WTC11 (cell line): ENCODE measurements at regions not wholly inside any gene's neighbourhood (a gene's known extent, or its start where the extent isn't known, plus 50 kb on each side); places are given as distances from the start of the nearest gene placed in this dataset.

Experiments
- ATAC-seq: fragments of 200-7000 bp; cut with Tn5 transposase; 2 replicates; pipeline ENCODE4 v1.10.0; 2021; ENCODE audit warnings: mild to moderate bottlenecking, moderate library complexity
- CTCF ChIA-PET: fragments of 300-600 bp; sonication (Branson Sonifier 250); formaldehyde crosslinking; loops from one replicate; lab custom pipeline; 2021; ENCODE audit warnings: antibody characterized with exemption; lab: Charles Lee
- POLR2A ChIA-PET: fragments of 350-600 bp; sonication (Branson Sonifier 250); formaldehyde crosslinking; loops from one replicate; lab custom pipeline; 2021; ENCODE audit warnings: antibody characterized with exemption; lab: Charles Lee
- DNase-seq: peaks from one replicate; pipeline ENCODE4 v3.0.0; 2021; ENCODE audit warnings: low spot score
- H3K27ac Mint-ChIP-seq: 2 replicates; pipeline ENCODE4 v1.8.0; 2021; ENCODE audit warnings: mixed read lengths
- H3K27me3 Mint-ChIP-seq: 2 replicates; pipeline ENCODE4 v1.8.0; 2021; ENCODE audit warnings: low read depth, mild to moderate bottlenecking, moderate library complexity, mixed read lengths
- H3K36me3 Mint-ChIP-seq: 2 replicates; pipeline ENCODE4 v1.8.0; 2021; ENCODE audit warnings: mixed read lengths
- H3K4me1 Mint-ChIP-seq: 2 replicates; pipeline ENCODE4 v1.8.0; 2022; ENCODE audit warnings: mixed read lengths
- H3K4me3 Mint-ChIP-seq: 2 replicates; pipeline ENCODE4 v1.8.0; 2021; ENCODE audit warnings: mild to moderate bottlenecking, moderate library complexity, mixed read lengths
- H3K9me3 Mint-ChIP-seq: 2 replicates; pipeline ENCODE4 v1.8.0; 2021; ENCODE audit warnings: mixed read lengths
- EMX1 ChIP-seq: fragments of 250-450 bp; sonication (Bioruptor Pico); IDR thresholded peaks from 2 replicates; pipeline ENCODE4 v1.8.0; 2021; ENCODE audit warnings: mild to moderate bottlenecking
- ETV6 ChIP-seq: sonication (generic); formaldehyde crosslinking; IDR thresholded peaks from 2 replicates; pipeline ENCODE4 v1.8.1; 2022; ENCODE audit warnings: mild to moderate bottlenecking, missing genetic modification reagents
- GRHL2 ChIP-seq: fragments of 250-450 bp; sonication (Bioruptor Pico); IDR thresholded peaks from 2 replicates; pipeline ENCODE4 v1.8.0; 2022; ENCODE audit warnings: mild to moderate bottlenecking, moderate library complexity; ENCODE audit not compliant: insufficient replicate concordance, severe bottlenecking
- IRF2 ChIP-seq: sonication (generic); formaldehyde crosslinking; IDR thresholded peaks from 2 replicates; pipeline ENCODE4 v1.8.0; 2022; ENCODE audit warnings: low read depth, missing genetic modification reagents, borderline replicate concordance
- NFE2L1 ChIP-seq: sonication (generic); formaldehyde crosslinking; IDR thresholded peaks from 2 replicates; pipeline ENCODE4 v1.8.1; 2023; ENCODE audit warnings: missing genetic modification reagents
- NR3C1 ChIP-seq: sonication (generic); formaldehyde crosslinking; conservative IDR thresholded peaks from 2 replicates; pipeline ENCODE4 v1.8.1; 2023; ENCODE audit warnings: low read depth, mild to moderate bottlenecking, missing genetic modification reagents
- SMAD3 ChIP-seq: sonication (generic); formaldehyde crosslinking; IDR thresholded peaks from 2 replicates; pipeline ENCODE4 v1.8.0; 2022; ENCODE audit warnings: missing genetic modification reagents, mild to moderate bottlenecking, borderline replicate concordance
- TEAD4 ChIP-seq: sonication (generic); formaldehyde crosslinking; IDR thresholded peaks from 2 replicates; pipeline ENCODE4 v1.8.0; 2022; ENCODE audit warnings: mild to moderate bottlenecking, missing genetic modification reagents
- ZNF532 ChIP-seq: fragments of 250-450 bp; sonication (Bioruptor Pico); IDR thresholded peaks from 2 replicates; pipeline ENCODE4 v1.9.0; 2021; ENCODE audit warnings: mild to moderate bottlenecking, borderline replicate concordance
- TF ChIP-seq, protein P1 (sequence below): sonication (generic); formaldehyde crosslinking; IDR thresholded peaks from 2 replicates; pipeline ENCODE4 v1.8.1; 2022; ENCODE audit warnings: missing genetic modification reagents, borderline replicate concordance
- TF ChIP-seq, protein P2 (sequence below): fragments of 200-600 bp; IDR thresholded peaks from 2 replicates; pipeline ENCODE4 v1.8.0; 2022; ENCODE audit warnings: antibody characterized with exemption
- TF ChIP-seq, protein P3 (sequence below): fragments of 250-450 bp; sonication (Bioruptor Pico); IDR thresholded peaks from 2 replicates; pipeline ENCODE4 v1.9.0; 2021; ENCODE audit warnings: mild to moderate bottlenecking
- TF ChIP-seq, protein P4 (sequence below): sonication (generic); formaldehyde crosslinking; IDR thresholded peaks from 2 replicates; pipeline ENCODE4 v1.8.1; 2022; ENCODE audit warnings: low read depth, mild to moderate bottlenecking, moderate library complexity, missing genetic modification reagents, borderline replicate concordance
- TF ChIP-seq, protein P5 (sequence below): fragments of 250-450 bp; sonication (Bioruptor Pico); conservative IDR thresholded peaks from 2 replicates; pipeline ENCODE4 v1.9.0; 2021; ENCODE audit warnings: mild to moderate bottlenecking
- TF ChIP-seq, protein P6 (sequence below): sonication (generic); formaldehyde crosslinking; IDR thresholded peaks from 2 replicates; pipeline ENCODE4 v1.8.1; 2023; ENCODE audit warnings: mild to moderate bottlenecking, missing genetic modification reagents, moderate library complexity

DNA sequence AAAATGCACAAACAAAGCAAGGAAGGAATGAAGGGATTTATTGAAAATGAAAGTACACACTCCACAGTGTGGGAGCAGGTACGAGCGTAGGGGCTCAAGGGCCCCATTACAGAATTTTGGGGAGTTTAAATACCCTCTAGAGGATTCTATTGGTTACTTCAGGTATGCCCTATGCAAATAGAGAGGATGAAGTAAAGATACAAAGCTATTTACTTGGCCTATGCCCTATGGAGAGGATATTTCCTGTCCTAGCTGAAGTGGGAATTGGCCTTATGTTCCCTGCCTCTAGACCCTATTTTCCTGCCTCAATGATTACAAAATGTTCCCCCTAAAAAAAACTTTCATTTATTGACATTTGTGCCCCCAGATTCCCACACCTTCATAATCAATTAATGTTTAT lies 59.7 kb upstream of the ASIP start (continued):
- TF ChIP-seq, protein P1, sequence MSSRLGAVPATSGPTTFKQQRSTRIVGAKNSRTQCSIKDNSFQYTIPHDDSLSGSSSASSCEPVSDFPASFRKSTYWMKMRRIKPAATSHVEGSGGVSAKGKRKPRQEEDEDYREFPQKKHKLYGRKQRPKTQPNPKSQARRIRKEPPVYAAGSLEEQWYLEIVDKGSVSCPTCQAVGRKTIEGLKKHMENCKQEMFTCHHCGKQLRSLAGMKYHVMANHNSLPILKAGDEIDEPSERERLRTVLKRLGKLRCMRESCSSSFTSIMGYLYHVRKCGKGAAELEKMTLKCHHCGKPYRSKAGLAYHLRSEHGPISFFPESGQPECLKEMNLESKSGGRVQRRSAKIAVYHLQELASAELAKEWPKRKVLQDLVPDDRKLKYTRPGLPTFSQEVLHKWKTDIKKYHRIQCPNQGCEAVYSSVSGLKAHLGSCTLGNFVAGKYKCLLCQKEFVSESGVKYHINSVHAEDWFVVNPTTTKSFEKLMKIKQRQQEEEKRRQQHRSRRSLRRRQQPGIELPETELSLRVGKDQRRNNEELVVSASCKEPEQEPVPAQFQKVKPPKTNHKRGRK = no peak
- TF ChIP-seq, protein P2, sequence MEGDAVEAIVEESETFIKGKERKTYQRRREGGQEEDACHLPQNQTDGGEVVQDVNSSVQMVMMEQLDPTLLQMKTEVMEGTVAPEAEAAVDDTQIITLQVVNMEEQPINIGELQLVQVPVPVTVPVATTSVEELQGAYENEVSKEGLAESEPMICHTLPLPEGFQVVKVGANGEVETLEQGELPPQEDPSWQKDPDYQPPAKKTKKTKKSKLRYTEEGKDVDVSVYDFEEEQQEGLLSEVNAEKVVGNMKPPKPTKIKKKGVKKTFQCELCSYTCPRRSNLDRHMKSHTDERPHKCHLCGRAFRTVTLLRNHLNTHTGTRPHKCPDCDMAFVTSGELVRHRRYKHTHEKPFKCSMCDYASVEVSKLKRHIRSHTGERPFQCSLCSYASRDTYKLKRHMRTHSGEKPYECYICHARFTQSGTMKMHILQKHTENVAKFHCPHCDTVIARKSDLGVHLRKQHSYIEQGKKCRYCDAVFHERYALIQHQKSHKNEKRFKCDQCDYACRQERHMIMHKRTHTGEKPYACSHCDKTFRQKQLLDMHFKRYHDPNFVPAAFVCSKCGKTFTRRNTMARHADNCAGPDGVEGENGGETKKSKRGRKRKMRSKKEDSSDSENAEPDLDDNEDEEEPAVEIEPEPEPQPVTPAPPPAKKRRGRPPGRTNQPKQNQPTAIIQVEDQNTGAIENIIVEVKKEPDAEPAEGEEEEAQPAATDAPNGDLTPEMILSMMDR = no peak
- TF ChIP-seq, all 79 proteins: peak for 0

- Mint-ChIP-seq H3K9me3 (no peaks in the 10 kb centered on the region), H3K27me3 (no peaks in the 10 kb centered on the region), H3K27ac (no peak overlapping the region), H3K36me3 (no peaks in the 10 kb centered on the region), H3K4me1 (peaks cover 24% of the 10 kb centered on the region), H3K4me3 (no peak overlapping the region)
- ChIA-PET POLR2A (no interaction called here), CTCF (interaction anchor here (0.9 to 1.0 kb wide), 2 partner anchors 127 to 337 kb away, joined by 3 read pairs; no protein-coding TSS in a partner anchor)
- TF ChIP-seq EMX1 (CRISPR knock-in tag) (no peak), ZNF532 (CRISPR knock-in tag) (no peak), GRHL2 (CRISPR knock-in tag) (no peak), IRF2 (no peak), SMAD3 (no peak), NFE2L1 (CRISPR knock-in tag) (no peak), NR3C1 (CRISPR knock-in tag) (no peak), TEAD4 (CRISPR knock-in tag) (no peak), ETV6 (CRISPR knock-in tag) (no peak)
- TF ChIP-seq, protein P3, sequence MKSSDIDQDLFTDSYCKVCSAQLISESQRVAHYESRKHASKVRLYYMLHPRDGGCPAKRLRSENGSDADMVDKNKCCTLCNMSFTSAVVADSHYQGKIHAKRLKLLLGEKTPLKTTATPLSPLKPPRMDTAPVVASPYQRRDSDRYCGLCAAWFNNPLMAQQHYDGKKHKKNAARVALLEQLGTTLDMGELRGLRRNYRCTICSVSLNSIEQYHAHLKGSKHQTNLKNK (CRISPR knock-in tag) = no peak
- TF ChIP-seq, protein P4, sequence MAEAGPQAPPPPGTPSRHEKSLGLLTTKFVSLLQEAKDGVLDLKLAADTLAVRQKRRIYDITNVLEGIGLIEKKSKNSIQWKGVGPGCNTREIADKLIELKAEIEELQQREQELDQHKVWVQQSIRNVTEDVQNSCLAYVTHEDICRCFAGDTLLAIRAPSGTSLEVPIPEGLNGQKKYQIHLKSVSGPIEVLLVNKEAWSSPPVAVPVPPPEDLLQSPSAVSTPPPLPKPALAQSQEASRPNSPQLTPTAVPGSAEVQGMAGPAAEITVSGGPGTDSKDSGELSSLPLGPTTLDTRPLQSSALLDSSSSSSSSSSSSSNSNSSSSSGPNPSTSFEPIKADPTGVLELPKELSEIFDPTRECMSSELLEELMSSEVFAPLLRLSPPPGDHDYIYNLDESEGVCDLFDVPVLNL = no peak
- TF ChIP-seq, protein P5, sequence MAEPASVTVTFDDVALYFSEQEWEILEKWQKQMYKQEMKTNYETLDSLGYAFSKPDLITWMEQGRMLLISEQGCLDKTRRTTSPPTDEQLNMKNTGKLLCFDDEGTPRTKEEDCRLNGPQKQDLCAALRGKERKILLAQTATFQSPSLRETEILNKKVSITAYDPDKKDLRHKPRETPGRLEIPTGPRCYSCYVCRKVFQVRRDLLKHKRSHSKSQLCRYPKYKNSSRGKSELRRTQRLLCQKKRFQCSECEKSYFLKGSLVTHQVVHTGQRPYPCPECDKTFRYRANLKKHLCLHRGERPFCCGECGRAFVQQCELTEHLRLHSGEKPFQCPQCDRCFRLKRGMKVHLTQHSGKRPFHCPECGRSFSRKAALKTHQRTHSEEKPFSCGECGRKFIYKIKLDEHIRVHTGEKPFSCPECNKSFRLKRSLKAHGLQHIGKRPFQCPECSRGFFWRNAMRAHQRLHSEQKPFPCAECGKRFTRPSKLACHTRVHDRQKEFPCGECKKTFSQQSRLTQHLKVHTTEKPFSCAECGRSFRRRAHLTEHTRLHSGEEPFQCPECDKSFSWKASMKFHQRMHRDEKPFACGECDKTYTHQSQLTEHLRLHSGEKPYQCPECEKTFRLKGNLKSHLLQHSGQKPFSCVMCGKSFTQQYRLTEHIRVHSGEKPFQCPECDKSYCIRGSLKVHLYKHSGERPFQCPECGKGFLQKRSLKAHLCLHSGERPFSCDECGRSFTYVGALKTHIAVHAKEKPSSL (CRISPR knock-in tag) = no peak
- TF ChIP-seq, protein P2 = no peak
- TF ChIP-seq, protein P6, sequence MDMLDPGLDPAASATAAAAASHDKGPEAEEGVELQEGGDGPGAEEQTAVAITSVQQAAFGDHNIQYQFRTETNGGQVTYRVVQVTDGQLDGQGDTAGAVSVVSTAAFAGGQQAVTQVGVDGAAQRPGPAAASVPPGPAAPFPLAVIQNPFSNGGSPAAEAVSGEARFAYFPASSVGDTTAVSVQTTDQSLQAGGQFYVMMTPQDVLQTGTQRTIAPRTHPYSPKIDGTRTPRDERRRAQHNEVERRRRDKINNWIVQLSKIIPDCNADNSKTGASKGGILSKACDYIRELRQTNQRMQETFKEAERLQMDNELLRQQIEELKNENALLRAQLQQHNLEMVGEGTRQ (CRISPR knock-in tag) = no peak
- ATAC-seq (no peak), DNase-seq (no peak)
Observed at GRCh38 chr20:34185766-34186620, 55.2 kb upstream of the ASIP start.
